Stimulated activated CD4-positive, alpha-beta T cell treated with anti-CD3 and anti-CD28 coated beads, Interleukin-2, amount 100 ng/mL, for 24 hours (primary cell): ENCODE measurements at regions not wholly inside any gene's neighbourhood (a gene's known extent, or its start where the extent isn't known, plus 50 kb on each side); places are given as distances from the start of the nearest gene placed in this dataset.
"Not testable (repeated sequence)": the region's sequence is repeated elsewhere in the genome, so short reads cannot be mapped to it uniquely, and the experiment has no call there.

Experiments
- DNase-seq, 2 donors: peaks; one replicate each; pipeline ENCODE4 v3.0.0-alpha.2; 2020

GRCh38 chr5:1731091-1731639, 68.5 kb downstream of the MRPL36 start:
- no peak for DNase-seq

DNA sequence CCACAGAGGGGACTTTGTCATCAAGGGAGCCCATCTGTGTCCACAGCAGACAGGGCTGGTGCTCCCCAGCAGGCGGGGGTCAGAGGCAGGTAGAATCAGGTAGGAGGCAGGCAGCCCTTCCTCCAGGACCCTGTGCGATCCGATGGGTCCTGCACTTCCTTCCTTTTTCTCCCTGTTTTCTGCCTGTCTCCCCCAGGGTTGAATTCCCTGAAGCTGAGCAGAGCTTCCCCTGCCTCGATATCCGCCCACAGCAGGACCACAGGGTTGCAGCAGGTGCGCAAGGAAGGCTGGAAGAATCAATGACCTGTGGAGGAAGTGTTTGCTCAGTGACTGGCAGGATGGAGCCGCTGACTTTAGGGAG, 69.2 kb downstream of the MRPL36 start:
- DNase-seq = no peak

GRCh38 chr5:1729641-1730486, 69.8 kb downstream of the MRPL36 start:
- no peak for DNase-seq

DNA sequence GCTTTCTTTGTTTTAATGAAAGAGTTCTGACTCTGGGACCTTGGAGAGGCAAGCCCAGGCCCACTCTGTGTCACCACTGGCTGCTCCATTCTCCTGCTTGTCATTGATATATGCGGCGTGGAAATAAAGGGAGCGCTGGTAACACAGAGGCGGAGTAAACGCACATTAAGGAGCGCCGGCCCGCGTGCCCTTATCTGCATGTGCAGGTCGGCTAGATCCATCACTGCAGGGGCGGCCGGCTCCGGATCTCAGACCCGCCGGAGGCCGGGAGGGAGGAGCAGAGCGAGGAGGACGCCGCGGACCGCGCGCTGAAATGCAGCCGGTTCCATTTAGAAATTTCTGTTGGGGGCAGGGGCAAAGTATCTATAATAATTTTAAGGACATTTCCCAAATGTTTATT, 70.8 kb downstream of the MRPL36 start:
- no peak for DNase-seq

DNA sequence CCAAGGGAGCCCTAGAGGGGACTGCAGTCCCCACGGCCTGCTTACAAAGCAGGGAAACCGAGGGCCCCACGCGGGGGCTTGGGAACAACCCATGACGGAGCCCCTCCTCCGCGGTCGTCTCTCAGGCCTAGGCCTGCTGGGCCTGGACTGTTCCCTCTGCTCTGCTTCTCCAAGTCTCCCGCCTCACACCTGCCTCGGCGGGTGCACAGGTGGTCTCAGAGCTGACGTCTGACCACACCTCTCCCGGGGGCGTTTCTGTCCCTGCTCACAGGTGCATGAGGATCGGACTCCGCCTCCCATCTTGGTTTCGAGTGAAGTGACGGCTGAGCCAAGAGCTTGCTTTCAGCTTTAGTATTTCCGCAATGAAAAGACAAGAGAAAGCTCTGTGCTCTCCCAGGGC, 72.1 kb downstream of the MRPL36 start:
- DNase-seq = no peak

DNA sequence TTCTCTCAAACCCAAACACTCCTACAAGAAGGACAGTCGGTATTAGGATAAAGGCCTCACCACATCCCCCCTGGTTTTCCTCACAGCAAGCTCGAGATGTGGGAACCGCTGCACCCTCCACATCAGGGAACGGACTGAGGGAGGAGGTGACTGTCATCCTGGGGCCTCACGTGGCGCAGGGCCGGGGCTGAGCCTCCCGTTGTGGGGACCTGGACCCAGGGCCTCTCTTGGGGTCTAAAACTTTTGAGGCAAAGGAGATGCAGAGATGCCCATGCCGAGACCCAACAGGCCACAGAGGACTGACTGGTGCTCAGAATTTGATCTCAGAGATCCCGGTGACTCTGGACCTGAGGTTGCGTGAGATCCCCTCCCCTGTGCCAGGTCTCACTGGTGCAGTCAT, 72.7 kb downstream of the MRPL36 start:
- DNase-seq = no peak

DNA sequence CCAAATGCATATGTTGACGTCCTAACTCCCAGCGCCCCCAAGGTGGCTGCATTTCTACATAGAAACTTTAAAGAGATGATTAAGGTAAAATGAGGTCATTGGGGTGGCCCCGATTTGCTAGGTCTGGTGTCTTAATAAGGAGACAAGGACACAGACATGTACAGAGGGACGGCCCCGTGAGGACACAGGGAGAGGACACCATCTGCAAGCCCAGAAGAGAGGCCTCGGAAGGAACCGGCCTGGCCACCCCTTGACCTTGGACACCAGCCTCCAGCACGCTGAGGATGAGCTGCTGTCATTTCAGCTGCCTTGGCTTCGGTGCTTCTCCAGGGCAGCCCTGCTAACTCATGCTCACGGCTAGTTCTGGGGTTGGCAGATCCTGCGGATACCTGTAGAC, 73.2 kb downstream of the MRPL36 start:
- DNase-seq = no peak

DNA sequence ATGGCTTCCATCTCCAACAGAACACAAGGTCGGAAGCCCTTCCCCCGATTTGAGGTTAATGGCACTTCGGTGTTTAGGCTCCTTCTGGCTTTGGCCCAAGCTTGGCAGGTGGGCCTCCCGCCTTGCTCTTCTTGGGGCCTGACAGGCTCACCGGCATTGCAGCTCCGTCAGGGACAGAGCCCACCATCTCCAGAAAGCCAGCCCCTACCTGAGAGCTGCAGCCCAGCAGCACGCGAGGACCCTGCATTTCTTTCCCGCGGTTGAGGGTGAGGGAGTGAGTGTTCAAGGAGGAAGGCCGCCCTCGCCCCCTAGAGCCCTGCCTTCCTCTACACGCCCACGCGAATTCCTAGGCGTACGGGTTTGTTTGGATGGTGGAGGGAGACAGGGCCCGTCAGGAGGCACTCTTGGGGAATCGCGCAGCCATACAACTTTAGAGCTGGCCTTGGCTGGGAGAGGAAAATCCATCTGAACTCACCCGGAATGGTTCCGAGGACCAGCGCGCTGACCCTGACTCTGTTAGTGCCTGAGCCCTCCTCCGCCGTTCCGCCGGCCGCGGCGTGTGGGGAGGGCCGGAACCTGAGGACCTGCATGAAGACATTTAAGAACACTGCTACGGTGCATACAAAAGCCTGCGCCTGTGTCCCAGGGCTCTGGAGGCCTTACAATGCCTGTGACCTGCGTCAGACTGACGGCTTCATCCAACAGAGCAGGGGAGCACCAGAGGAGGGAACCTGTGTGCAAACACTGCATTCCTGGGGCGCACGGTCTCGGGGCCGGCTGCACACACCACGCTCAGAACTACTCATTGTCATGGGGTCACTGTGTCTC, 73.8 kb downstream of the MRPL36 start:
- DNase-seq = no peak

DNA sequence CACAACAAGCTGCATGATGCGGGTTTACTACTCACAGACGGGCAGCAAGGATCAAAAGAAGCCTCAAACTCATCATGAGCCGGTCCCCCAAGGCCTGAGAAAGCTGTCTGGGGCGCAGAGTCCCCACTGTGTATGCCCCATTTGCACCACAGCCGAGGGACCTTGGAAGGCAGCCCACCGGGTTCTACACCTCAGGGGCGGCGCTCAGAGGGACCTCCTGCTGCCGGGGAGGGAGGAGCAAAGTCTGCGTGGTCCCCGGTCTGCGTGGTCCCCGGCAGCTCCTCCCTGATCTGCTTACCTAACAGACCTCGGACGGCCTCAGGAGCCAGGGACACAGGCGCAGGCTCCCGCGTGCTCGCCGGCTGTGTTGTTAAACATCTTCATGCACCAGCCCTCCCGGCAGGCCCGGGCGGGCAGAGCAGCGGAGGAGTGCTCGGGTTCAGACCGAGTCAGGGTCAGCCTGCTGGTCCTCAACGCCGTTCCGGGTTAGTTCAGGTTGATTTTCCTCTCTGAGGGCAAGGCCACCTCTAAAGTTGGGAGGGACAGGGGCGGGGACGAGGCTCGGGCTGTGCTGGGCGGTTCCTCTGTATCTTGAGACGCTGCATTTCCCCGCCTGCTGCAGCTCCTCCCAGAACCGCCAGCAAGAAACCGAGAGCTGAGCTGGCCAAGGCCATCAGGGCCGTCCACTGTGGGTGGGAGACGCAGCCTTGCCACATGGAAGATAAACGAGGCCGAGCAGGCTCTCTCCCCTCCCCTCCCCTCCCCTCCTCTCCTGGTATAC, 74.6 kb downstream of the MRPL36 start:
- DNase-seq = peak; percentile 17 to 39

GRCh38 chr5:1723957-1724821, 75.4 kb downstream of the MRPL36 start:
- DNase-seq = no peak

- no peak for DNase-seq
These were observed 76.2 kb downstream of the MRPL36 start for GRCh38 chr5:1723476-1723875.

GRCh38 chr5:1722877-1723276, 76.8 kb downstream of the MRPL36 start:
- no peak for DNase-seq

DNA sequence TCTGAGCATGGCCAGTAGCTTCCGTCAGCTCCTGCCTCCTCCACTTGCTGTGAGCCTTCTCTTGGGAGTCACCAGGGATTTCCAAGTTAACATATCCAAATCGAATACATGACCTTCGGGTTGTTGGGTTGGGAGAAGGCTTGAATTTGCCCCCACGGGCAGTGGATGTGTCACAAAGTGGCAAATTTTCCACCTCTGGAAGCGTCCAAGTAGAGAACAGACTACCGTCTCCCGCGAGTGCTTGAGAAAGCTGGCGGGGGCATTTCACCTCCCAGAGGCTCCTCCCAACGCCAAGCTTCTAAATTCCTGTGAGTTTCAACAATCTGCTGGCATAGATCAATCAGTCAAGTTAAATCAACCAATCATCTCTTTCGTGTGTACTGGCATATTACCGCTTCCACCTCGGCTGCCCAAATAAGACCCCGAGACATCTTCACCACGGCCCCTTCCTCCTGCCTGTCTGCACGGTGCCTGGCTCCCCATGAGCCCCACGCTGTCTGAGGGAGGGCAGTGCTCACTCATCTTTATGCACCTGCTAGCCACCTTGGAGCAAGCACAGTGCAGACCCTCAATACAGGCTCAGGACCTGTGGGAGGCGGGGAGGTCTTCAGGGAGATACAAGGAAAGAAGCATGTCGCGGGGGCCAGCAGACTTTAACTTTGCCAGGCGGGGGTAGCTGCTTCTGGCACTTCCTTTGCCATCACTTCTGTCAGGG, 79.1 kb downstream of the MRPL36 start:
- DNase-seq = no peak

DNA sequence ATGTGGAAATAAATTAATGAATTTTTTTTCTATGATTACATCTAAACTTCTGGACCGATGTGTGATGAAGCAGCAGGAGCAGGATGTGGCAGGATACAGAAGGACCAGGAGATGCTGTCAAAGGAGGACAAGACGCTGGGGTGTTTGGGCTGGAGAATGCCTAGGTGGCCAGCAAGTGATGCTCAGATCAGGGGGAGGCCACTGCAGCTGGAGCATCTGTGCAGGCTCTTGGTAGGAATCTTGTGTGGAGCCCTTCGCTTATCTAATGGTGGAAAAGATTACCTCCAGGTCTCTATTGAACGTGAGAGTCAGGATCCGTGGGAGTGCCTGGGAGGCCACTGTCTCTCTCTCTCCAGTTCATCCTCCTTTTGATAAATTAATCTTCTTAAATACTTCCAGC, 79.8 kb downstream of the MRPL36 start:
- DNase-seq = no peak

- DNase-seq = no peak
These were observed 81.0 kb downstream of the MRPL36 start for GRCh38 chr5:1718669-1719068.

DNA sequence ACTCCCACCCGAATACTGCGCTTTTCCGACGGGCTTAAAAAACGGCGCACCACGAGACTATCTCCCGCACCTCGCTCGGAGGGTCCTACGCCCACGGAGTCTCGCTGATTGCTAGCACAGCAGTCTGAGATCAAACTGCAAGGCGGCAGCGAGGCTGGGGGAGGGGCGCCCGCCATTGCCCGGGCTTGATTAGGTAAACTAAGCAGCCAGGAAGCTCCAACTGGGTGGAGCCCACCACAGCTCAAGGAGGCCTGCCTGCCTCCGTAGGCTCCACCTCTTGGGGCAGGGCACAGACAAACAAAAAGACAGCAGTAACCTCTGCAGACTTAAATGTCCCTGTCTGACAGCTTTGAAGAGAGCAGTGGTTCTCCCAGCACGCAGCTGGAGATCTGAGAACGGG, 89.5 kb downstream of the MRPL36 start:
- not testable (repeated sequence) for DNase-seq

- no peak for DNase-seq
These were observed 90.3 kb downstream of the MRPL36 start for GRCh38 chr5:1709171-1709803.

- no peak for DNase-seq
These were observed 91.0 kb downstream of the MRPL36 start for GRCh38 chr5:1708592-1709141.

GRCh38 chr5:1707467-1707866, 92.2 kb downstream of the MRPL36 start:
- no peak for DNase-seq

DNA sequence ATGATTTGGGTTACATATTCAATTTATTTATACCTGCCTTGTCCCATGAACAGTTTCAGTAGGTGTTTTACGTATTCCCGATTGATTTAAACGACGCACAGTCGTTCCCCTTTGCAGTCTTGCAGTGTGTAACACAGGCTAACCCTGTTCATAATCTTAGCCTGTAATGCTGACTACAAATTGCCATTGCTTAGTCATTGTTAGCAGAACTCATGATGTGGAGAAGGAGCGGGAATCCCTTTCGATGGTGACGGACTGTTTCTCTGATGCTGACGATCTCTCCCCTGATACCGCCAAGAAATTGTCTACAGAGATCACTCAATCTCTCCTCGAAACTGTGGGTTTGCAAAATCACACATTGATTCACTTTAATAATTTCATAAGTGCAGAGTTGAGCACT, 93.2 kb downstream of the MRPL36 start:
- DNase-seq = no peak

GRCh38 chr5:1706021-1706420, 93.6 kb downstream of the MRPL36 start:
- DNase-seq = no peak
